WTC11 (cell line): ENCODE measurements at regions not wholly inside any gene's neighbourhood (a gene's known extent, or its start where the extent isn't known, plus 50 kb on each side); places are given as distances from the start of the nearest gene placed in this dataset.

Experiments
- ATAC-seq: fragments of 200-7000 bp; cut with Tn5 transposase; 2 replicates; pipeline ENCODE4 v1.10.0; 2021; ENCODE audit warnings: mild to moderate bottlenecking, moderate library complexity
- CTCF ChIA-PET: fragments of 300-600 bp; sonication (Branson Sonifier 250); formaldehyde crosslinking; loops from one replicate; lab custom pipeline; 2021; ENCODE audit warnings: antibody characterized with exemption; lab: Charles Lee
- POLR2A ChIA-PET: fragments of 350-600 bp; sonication (Branson Sonifier 250); formaldehyde crosslinking; loops from one replicate; lab custom pipeline; 2021; ENCODE audit warnings: antibody characterized with exemption; lab: Charles Lee
- DNase-seq: peaks from one replicate; pipeline ENCODE4 v3.0.0; 2021; ENCODE audit warnings: low spot score
- H3K27ac Mint-ChIP-seq: 2 replicates; pipeline ENCODE4 v1.8.0; 2021; ENCODE audit warnings: mixed read lengths
- H3K27me3 Mint-ChIP-seq: 2 replicates; pipeline ENCODE4 v1.8.0; 2021; ENCODE audit warnings: low read depth, mild to moderate bottlenecking, moderate library complexity, mixed read lengths
- H3K36me3 Mint-ChIP-seq: 2 replicates; pipeline ENCODE4 v1.8.0; 2021; ENCODE audit warnings: mixed read lengths
- H3K4me1 Mint-ChIP-seq: 2 replicates; pipeline ENCODE4 v1.8.0; 2022; ENCODE audit warnings: mixed read lengths
- H3K4me3 Mint-ChIP-seq: 2 replicates; pipeline ENCODE4 v1.8.0; 2021; ENCODE audit warnings: mild to moderate bottlenecking, moderate library complexity, mixed read lengths
- H3K9me3 Mint-ChIP-seq: 2 replicates; pipeline ENCODE4 v1.8.0; 2021; ENCODE audit warnings: mixed read lengths
- AR ChIP-seq: fragments of 250-450 bp; sonication (Bioruptor Pico); IDR thresholded peaks from 2 replicates; pipeline ENCODE4 v1.9.0; 2021; ENCODE audit warnings: mild to moderate bottlenecking
- ATF1 ChIP-seq: sonication (generic); formaldehyde crosslinking; IDR thresholded peaks from 2 replicates; pipeline ENCODE4 v1.8.1; 2023; ENCODE audit warnings: mild to moderate bottlenecking, moderate library complexity, missing genetic modification reagents
- CTCF ChIP-seq: fragments of 200-600 bp; IDR thresholded peaks from 2 replicates; pipeline ENCODE4 v1.8.0; 2022; ENCODE audit warnings: antibody characterized with exemption
- FOXK1 ChIP-seq: sonication (generic); formaldehyde crosslinking; IDR thresholded peaks from 2 replicates; pipeline ENCODE4 v1.8.0; 2022; ENCODE audit warnings: mild to moderate bottlenecking, moderate library complexity, missing genetic modification reagents
- FOXP4 ChIP-seq: sonication (generic); formaldehyde crosslinking; IDR thresholded peaks from 2 replicates; pipeline ENCODE4 v1.8.0; 2022; ENCODE audit warnings: mild to moderate bottlenecking, missing genetic modification reagents
- GABPB1 ChIP-seq: sonication (generic); formaldehyde crosslinking; IDR thresholded peaks from 2 replicates; pipeline ENCODE4 v1.8.1; 2023; ENCODE audit warnings: mild to moderate bottlenecking, missing genetic modification reagents
- TEAD4 ChIP-seq: sonication (generic); formaldehyde crosslinking; IDR thresholded peaks from 2 replicates; pipeline ENCODE4 v1.8.0; 2022; ENCODE audit warnings: mild to moderate bottlenecking, missing genetic modification reagents
- ZNF138 ChIP-seq: sonication (generic); formaldehyde crosslinking; conservative IDR thresholded peaks from 2 replicates; pipeline ENCODE4 v1.8.1; 2022; ENCODE audit warnings: mild to moderate bottlenecking, moderate library complexity, missing genetic modification reagents
- ZNF232 ChIP-seq: sonication (generic); formaldehyde crosslinking; IDR thresholded peaks from 2 replicates; pipeline ENCODE4 v1.8.0; 2022; ENCODE audit warnings: mild to moderate bottlenecking, missing genetic modification reagents
- ZNF281 ChIP-seq: sonication (generic); formaldehyde crosslinking; IDR thresholded peaks from 2 replicates; pipeline ENCODE4 v1.8.0; 2023; ENCODE audit warnings: mild to moderate bottlenecking, missing genetic modification reagents

GRCh38 chr2:134782107-134782506 lies 56.3 kb upstream of the ACMSD start:
- no peak for ATAC-seq
- TF ChIP-seq FOXK1 (CRISPR knock-in tag) (no peak), GABPB1 (no peak), ZNF232 (no peak), ZNF138 (CRISPR knock-in tag) (no peak), FOXP4 (CRISPR knock-in tag) (no peak), TEAD4 (CRISPR knock-in tag) (no peak)
- Mint-ChIP-seq H3K27me3 (no peaks in the 10 kb centered on the region), H3K4me3 (no peak overlapping the region), H3K4me1 (no peaks in the 10 kb centered on the region), H3K9me3 (no peaks in the 10 kb centered on the region), H3K36me3 (no peaks in the 10 kb centered on the region), H3K27ac (no peak overlapping the region)
- ChIA-PET CTCF (interaction anchor here (1.0 to 1.9 kb wide), 8 partner anchors 9 to 331 kb away, joined by 3 to 15 read pairs (median 4); no protein-coding TSS in a partner anchor), POLR2A (no interaction called here)
- no peak for DNase-seq

- H3K4me3 Mint-ChIP-seq, result no peak overlapping the region
- CTCF ChIA-PET, result interaction anchor here (1.0 to 1.9 kb wide), 8 partner anchors 8 to 332 kb away, joined by 3 to 15 read pairs (median 4); no protein-coding TSS in a partner anchor
- H3K9me3 Mint-ChIP-seq, result no peaks in the 10 kb centered on the region
- DNase-seq (no peak), ATAC-seq (peak; percentile 69)
- no peaks in the 10 kb centered on the region for H3K27me3 Mint-ChIP-seq
- H3K4me1 Mint-ChIP-seq, result no peaks in the 10 kb centered on the region
- H3K27ac Mint-ChIP-seq, result no peak overlapping the region
- TF ChIP-seq CTCF (peak; percentile 43; the same call in 1 of the 2 replicates), ZNF281 (CRISPR knock-in tag) (no peak)
- no peaks in the 10 kb centered on the region for H3K36me3 Mint-ChIP-seq
- POLR2A ChIA-PET, result no interaction called here
Measured at GRCh38 chr2:134782792-134783191, 55.6 kb upstream of the ACMSD start.

- Mint-ChIP-seq H3K4me1 (no peaks in the 10 kb centered on the region), H3K9me3 (no peaks in the 10 kb centered on the region), H3K4me3 (no peak overlapping the region), H3K36me3 (no peaks in the 10 kb centered on the region), H3K27ac (no peak overlapping the region), H3K27me3 (no peaks in the 10 kb centered on the region)
- CTCF ChIA-PET, result interaction anchor here (0.6 to 1.9 kb wide), 4 partner anchors 11 to 114 kb away, joined by 3 to 15 read pairs (median 4); no protein-coding TSS in a partner anchor
- TF ChIP-seq ATF1 (no peak), AR (CRISPR knock-in tag) (no peak)
- POLR2A ChIA-PET, result interaction anchor here (0.6 to 1.1 kb wide), 2 partner anchors 12 to 121 kb away, joined by 3 read pairs; no protein-coding TSS in a partner anchor
- ATAC-seq, result no peak
- no peak for DNase-seq
Measured at GRCh38 chr2:134783912-134784311, 54.5 kb upstream of the ACMSD start.
